Thoracic aorta (tissue), 2 donors: ENCODE measurements at regions not wholly inside any gene's neighbourhood (a gene's known extent, or its start where the extent isn't known, plus 50 kb on each side); places are given as distances from the start of the nearest gene placed in this dataset.

Source experiments
- ATAC-seq: fragments of 150-250 bp; one replicate; pipeline ENCODE4 v1.8.0; 2017; ENCODE audit warnings: low read depth; ENCODE audit not compliant: insufficient number of reproducible peaks, low FRiP score
- DNase-seq: peaks from one replicate; pipeline ENCODE4 v3.0.0-alpha.2; 2020; ENCODE audit warnings: low spot score
- H3K27ac ChIP-seq, 2 donors: fragments of 200-600 bp; sonication (generic); 1 replicate in 1 of 2; 2 replicates in 1 of 2; pipeline ENCODE4 v1.5.1; 2016; ENCODE audit warnings: mild to moderate bottlenecking in 2 of 2, moderate library complexity in 2 of 2
- H3K27me3 ChIP-seq: fragments of 200-600 bp; sonication (generic); replicated peaks from 2 replicates; pipeline ENCODE4 v1.6.0; 2016; ENCODE audit warnings: mild to moderate bottlenecking; ENCODE audit not compliant: insufficient read depth
- H3K36me3 ChIP-seq: fragments of 200-600 bp; sonication (generic); one replicate; pipeline ENCODE4 v1.5.1; 2016
- H3K4me1 ChIP-seq, 2 donors: fragments of 200-600 bp; sonication (generic); 1 replicate in 1 of 2; 2 replicates in 1 of 2; pipeline versions ENCODE4 v1.5.1 to v1.6.0; 2016; ENCODE audit warnings: low read depth in 2 of 2, mild to moderate bottlenecking in 1 of 2; ENCODE audit not compliant: control insufficient read depth in 1 of 2
- H3K4me3 ChIP-seq: fragments of 200-600 bp; sonication (generic); 2 replicates; pipeline ENCODE4 v1.5.1; 2016; ENCODE audit warnings: mild to moderate bottlenecking
- H3K9me3 ChIP-seq: fragments of 200-600 bp; sonication (generic); 2 replicates; pipeline ENCODE4 v1.5.1; 2016
- TF ChIP-seq, protein P1 (sequence below): fragments of 200-600 bp; sonication (generic); IDR thresholded peaks from one replicate; pipeline ENCODE4 v1.5.1; 2019; ENCODE audit warnings: antibody characterized with exemption

DNA sequence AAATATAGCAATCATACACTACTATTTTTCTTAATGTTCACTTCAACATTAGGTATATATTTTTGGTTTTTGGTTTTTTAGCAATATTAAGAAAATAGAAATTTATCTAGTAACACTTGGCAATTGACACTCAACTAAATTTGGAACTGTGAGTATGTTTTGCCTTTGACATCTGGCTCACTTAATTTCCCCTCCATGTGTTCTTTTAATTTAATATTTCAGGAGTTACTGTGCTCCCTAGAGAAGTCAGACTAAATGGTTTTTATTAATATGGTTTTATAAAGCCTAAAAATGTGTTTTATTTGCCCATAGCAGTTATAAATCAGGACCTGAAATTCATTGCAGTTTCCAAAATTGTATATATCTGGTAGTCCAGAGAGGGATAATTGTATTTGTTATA is 175.3 kb upstream of the AVPR1A start:
- H3K27me3 ChIP-seq: no peaks in the 10 kb centered on the region
- no peak overlapping the region for H3K4me3 ChIP-seq
- H3K4me1 ChIP-seq: no peaks in the 10 kb centered on the region
- TF ChIP-seq, protein P1, sequence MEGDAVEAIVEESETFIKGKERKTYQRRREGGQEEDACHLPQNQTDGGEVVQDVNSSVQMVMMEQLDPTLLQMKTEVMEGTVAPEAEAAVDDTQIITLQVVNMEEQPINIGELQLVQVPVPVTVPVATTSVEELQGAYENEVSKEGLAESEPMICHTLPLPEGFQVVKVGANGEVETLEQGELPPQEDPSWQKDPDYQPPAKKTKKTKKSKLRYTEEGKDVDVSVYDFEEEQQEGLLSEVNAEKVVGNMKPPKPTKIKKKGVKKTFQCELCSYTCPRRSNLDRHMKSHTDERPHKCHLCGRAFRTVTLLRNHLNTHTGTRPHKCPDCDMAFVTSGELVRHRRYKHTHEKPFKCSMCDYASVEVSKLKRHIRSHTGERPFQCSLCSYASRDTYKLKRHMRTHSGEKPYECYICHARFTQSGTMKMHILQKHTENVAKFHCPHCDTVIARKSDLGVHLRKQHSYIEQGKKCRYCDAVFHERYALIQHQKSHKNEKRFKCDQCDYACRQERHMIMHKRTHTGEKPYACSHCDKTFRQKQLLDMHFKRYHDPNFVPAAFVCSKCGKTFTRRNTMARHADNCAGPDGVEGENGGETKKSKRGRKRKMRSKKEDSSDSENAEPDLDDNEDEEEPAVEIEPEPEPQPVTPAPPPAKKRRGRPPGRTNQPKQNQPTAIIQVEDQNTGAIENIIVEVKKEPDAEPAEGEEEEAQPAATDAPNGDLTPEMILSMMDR: no peak
- H3K9me3 ChIP-seq: no peaks in the 10 kb centered on the region
- no peak for ATAC-seq
- no peak overlapping the region for H3K27ac ChIP-seq
- no peaks in the 10 kb centered on the region for H3K36me3 ChIP-seq
- no peak for DNase-seq

DNA sequence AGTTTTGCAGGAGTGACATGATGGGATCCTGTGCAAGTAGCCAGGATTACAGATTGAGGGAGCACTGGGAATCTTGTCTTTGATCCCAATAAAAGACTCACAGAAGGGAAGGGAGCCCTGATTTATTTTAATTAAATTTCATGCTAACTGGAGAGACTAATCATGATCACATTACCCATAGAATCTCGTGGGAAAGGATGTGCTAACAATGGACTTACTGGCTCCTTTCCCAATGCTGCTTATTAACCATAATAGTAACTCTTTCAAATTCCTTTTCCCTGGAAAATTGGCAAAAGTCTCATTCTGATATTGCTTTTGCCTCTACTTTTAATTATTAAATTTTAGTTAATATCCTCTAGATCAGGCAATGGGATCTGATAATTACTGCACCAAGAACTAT is 174.8 kb upstream of the AVPR1A start:
- Histone ChIP-seq H3K4me1 (no peaks in the 10 kb centered on the region), H3K36me3 (no peaks in the 10 kb centered on the region), H3K27ac (no peak overlapping the region), H3K9me3 (no peaks in the 10 kb centered on the region), H3K27me3 (no peaks in the 10 kb centered on the region), H3K4me3 (no peak overlapping the region)
- DNase-seq (no peak), ATAC-seq (no peak)
- TF ChIP-seq, protein P1: no peak

DNA sequence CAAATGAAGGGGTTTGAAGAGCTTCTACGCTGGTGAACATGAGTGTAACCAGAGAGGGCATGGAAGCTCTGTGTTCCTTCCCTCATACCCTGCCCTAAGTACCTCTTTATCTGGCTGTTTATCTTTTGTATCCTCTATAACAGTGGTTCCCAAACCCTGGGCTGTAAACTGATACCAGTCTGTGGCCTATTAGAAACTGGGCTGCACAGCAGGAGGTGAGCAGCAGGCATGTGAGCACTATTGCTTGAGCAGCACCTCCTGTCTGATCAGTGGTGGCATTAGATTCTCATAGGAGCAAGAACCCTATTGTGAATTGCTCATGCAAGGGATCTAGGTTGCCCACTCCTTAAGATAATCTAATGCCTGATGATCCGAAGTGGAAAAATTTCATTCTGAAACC is 172.9 kb upstream of the AVPR1A start:
- DNase-seq (no peak), ATAC-seq (no peak)
- Histone ChIP-seq H3K9me3 (no peaks in the 10 kb centered on the region), H3K4me1 (no peaks in the 10 kb centered on the region), H3K27ac (no peak overlapping the region), H3K4me3 (no peak overlapping the region), H3K27me3 (no peaks in the 10 kb centered on the region), H3K36me3 (no peaks in the 10 kb centered on the region)
- TF ChIP-seq, protein P1: no peak

DNA sequence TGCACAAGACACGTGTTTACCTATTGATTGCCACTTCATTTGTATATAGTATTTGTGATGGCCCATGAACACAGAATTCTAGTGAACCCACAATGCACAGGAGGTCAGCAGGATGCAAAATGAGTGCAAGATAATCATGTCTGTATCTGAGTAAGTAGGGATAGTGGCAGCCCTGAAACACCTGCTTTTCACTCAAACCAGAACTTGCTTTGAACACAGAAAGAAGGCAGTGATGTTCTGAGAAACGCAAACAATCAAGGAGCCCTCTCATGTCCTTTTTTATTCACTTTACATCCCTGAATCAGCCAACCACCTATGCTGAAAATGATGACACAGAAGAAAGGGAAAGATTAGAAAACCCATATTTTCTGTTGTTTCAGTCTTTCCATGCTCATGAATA is 170.4 kb upstream of the AVPR1A start:
- no peaks in the 10 kb centered on the region for H3K36me3 ChIP-seq
- H3K27me3 ChIP-seq: no peaks in the 10 kb centered on the region
- DNase-seq (no peak), ATAC-seq (no peak)
- H3K4me1 ChIP-seq: no peaks in the 10 kb centered on the region
- no peaks in the 10 kb centered on the region for H3K9me3 ChIP-seq
- TF ChIP-seq, protein P1: no peak
- no peak overlapping the region for H3K4me3 ChIP-seq
- no peak overlapping the region for H3K27ac ChIP-seq

DNA sequence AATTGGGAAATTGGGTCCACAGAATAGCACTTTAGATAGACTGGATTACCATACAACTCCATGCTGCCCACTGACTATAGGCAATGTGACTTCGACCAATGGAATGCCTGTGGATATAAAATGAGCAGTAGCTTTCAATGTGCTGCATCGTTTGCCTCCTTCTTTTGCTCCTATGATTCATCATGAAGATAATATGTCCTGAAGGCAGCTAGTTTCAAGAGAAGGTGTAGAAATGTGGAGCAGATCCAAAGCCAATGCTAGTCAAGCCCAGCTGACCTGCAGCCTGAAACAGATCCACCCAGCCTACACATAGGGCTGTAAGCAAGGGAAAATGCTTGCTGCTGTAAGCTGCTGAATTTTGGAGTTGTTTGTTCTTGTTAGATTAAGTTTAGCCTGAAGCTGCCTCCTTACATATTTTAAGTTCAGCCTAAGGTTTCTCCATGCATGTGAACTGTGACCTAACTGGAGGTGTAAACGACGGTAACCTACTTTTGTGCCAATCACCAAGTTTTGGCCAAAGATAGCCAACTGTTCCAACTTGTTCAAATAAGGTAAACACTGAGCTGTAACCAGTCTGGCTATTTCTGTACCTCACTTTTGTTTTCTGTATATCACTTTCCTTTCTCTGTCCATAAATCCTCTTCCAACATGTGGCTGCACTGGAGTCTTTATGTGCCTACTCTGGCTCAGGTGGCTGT is 169.1 kb upstream of the AVPR1A start:
- H3K9me3 ChIP-seq: no peaks in the 10 kb centered on the region
- H3K36me3 ChIP-seq: no peaks in the 10 kb centered on the region
- TF ChIP-seq, protein P1: no peak
- no peaks in the 10 kb centered on the region for H3K4me1 ChIP-seq
- H3K27me3 ChIP-seq: no peaks in the 10 kb centered on the region
- no peak for DNase-seq
- no peak for ATAC-seq
- no peak overlapping the region for H3K27ac ChIP-seq
- no peak overlapping the region for H3K4me3 ChIP-seq
